Small intestine (tissue), 7 donors: ENCODE measurements at regions not wholly inside any gene's neighbourhood (a gene's known extent, or its start where the extent isn't known, plus 50 kb on each side); places are given as distances from the start of the nearest gene placed in this dataset.
A peak's percentile ranks its signal among the peaks of the same experiment; 100 is the strongest.

Experiments used
- DNase-seq, 2 donors: peaks; one replicate each; pipeline versions ENCODE4 v3.0.0 to v3.0.0-alpha.2; 2013
- FAIRE-seq: peaks from 2 replicates; lab custom pipeline; 2012; peaks lifted over from hg19 to GRCh38; lab: Jason Lieb, UNC
- H3K27ac ChIP-seq, 3 donors: one replicate each; pipeline ENCODE4 v1.5.1; 2013; ENCODE audit warnings: low read length in 2 of 3, mild to moderate bottlenecking in 2 of 3, control low read depth in 1 of 3, inconsistent platforms in 1 of 3, low read depth in 1 of 3, moderate library complexity in 1 of 3
- H3K27me3 ChIP-seq, 3 donors: one replicate each; pipeline ENCODE4 v1.6.1; 2013; ENCODE audit warnings: low read length in 3 of 3, inconsistent platforms in 1 of 3; ENCODE audit not compliant: control insufficient read depth in 3 of 3, insufficient read depth in 3 of 3
- H3K36me3 ChIP-seq, 3 donors: one replicate each; pipeline ENCODE4 v1.6.1; 2013; ENCODE audit warnings: low read length in 3 of 3, inconsistent platforms in 1 of 3, low read depth in 1 of 3, mild to moderate bottlenecking in 1 of 3, moderate library complexity in 1 of 3; ENCODE audit not compliant: control insufficient read depth in 3 of 3, insufficient read depth in 2 of 3
- H3K4me1 ChIP-seq, 3 donors: one replicate each; pipeline ENCODE4 v1.6.1; 2013; ENCODE audit warnings: low read length in 2 of 3, inconsistent platforms in 1 of 3, low read depth in 1 of 3, mild to moderate bottlenecking in 1 of 3, moderate library complexity in 1 of 3; ENCODE audit not compliant: control insufficient read depth in 3 of 3, insufficient read depth in 2 of 3
- H3K4me3 ChIP-seq, 3 donors: one replicate each; pipeline ENCODE4 v1.5.1; 2013; ENCODE audit warnings: low read length in 3 of 3, control low read depth in 1 of 3, inconsistent platforms in 1 of 3, low read depth in 1 of 3, mild to moderate bottlenecking in 1 of 3, moderate library complexity in 1 of 3
- H3K9me3 ChIP-seq, 2 donors: one replicate each; pipeline ENCODE4 v1.6.1; 2013; ENCODE audit warnings: low read depth in 1 of 2, low read length in 1 of 2; ENCODE audit not compliant: control insufficient read depth in 2 of 2, insufficient read depth in 1 of 2
- WGBS, 3 donors: extraction: QIAGEN DNeasy Blood & Tissue Kit; methylation state at CpG; one replicate each; pipeline ENCODE4 v1.1.7; 2013; 5-methylcytosine and 5-hydroxymethylcytosine counted together
- donor health status: healthy with polysubstance abuse.
- donor health status: control.
- donor health status: control.
- donor health status: Bipolar disorder and iron deficiency.
- donor health status: healthy.

- DNase-seq: no peak
- FAIRE-seq: no peak
- H3K27ac ChIP-seq: no peak overlapping the region
- H3K9me3 ChIP-seq: no peaks in the 10 kb centered on the region
- no peaks in the 10 kb centered on the region for H3K27me3 ChIP-seq
- WGBS, 3 donors: 93 to 100% (median 95%) methylated on average over 1 of the region's 1 CpG
- no peak overlapping the region for H3K4me3 ChIP-seq
- H3K36me3 ChIP-seq: no peaks in the 10 kb centered on the region
- peaks cover 0 to 3% (median 2%) of the 10 kb centered on the region in 3 donors for H3K4me1 ChIP-seq
Measured at GRCh38 chr5:96052374-96052773, 90.7 kb upstream of the ELL2 start.

GRCh38 chr5:96051401-96051830 is 89.8 kb upstream of the ELL2 start:
- H3K27ac ChIP-seq: no peak overlapping the region
- no peaks in the 10 kb centered on the region for H3K27me3 ChIP-seq
- WGBS, 3 donors: 62 to 80% (median 70%) methylated on average over 4 of the region's 4 CpGs
- H3K4me3 ChIP-seq: no peak overlapping the region
- no peak for FAIRE-seq
- peaks cover 0 to 3% (median 2%) of the 10 kb centered on the region in 3 donors for H3K4me1 ChIP-seq
- no peaks in the 10 kb centered on the region for H3K9me3 ChIP-seq
- H3K36me3 ChIP-seq: no peaks in the 10 kb centered on the region
- DNase-seq: no peak

GRCh38 chr5:96050273-96050880 is 88.7 kb upstream of the ELL2 start:
- Histone ChIP-seq H3K27ac (no peak overlapping the region), H3K4me3 (no peak overlapping the region), H3K36me3 (no peaks in the 10 kb centered on the region), H3K9me3 (no peaks in the 10 kb centered on the region), H3K4me1 (peaks cover 0 to 3% (median 2%) of the 10 kb centered on the region in 3 donors), H3K27me3 (no peaks in the 10 kb centered on the region)
- WGBS, 3 donors: 79 to 84% (median 82%) methylated on average over 7 of the region's 7 CpGs
- FAIRE-seq (no peak), DNase-seq (no peak)

- Histone ChIP-seq H3K27me3 (no peaks in the 10 kb centered on the region), H3K4me3 (no peak overlapping the region), H3K27ac (no peak overlapping the region), H3K9me3 (no peaks in the 10 kb centered on the region), H3K4me1 (peaks cover 0 to 3% (median 2%) of the 10 kb centered on the region in 3 donors), H3K36me3 (no peaks in the 10 kb centered on the region)
- FAIRE-seq (no peak), DNase-seq (peak in 1 of 2 donors; percentile 35)
- 43 to 45% (median 44%) methylated on average over 3 of the region's 3 CpGs for WGBS, 3 donors
Measured at GRCh38 chr5:96049398-96050272, 88.0 kb upstream of the ELL2 start.

DNA sequence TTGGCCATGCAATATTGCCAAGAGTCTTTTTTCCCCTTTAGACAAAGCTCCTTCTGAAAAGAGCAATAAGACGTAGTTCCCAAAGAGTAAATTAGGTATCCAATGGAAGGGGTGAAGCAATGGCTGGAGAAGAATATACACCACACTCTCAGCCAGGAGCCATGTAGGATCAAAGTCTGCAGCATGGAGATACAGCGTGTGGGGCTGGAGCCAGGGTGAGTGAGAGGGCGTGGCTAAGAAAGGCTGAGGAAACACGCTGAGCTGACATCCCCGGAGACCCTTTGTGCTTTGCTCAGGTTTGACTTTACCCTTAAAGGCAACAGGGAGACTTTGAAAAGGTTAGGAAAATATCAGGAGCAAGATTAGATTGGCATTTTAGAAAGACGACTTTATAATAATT is 87.1 kb upstream of the ELL2 start:
- H3K27ac ChIP-seq: peak overlapping the region in 1 of 3 donors; percentile 42
- peaks cover 0 to 3% (median 2%) of the 10 kb centered on the region in 3 donors for H3K4me1 ChIP-seq
- H3K36me3 ChIP-seq: no peaks in the 10 kb centered on the region
- no peaks in the 10 kb centered on the region for H3K27me3 ChIP-seq
- WGBS, 3 donors: 17 to 42% (median 27%) methylated on average over 6 of the region's 6 CpGs
- no peak for FAIRE-seq
- H3K9me3 ChIP-seq: no peaks in the 10 kb centered on the region
- H3K4me3 ChIP-seq: no peak overlapping the region
- peak; percentile 74 to 80 for DNase-seq

GRCh38 chr5:96045888-96046287 is 84.2 kb upstream of the ELL2 start:
- no peak overlapping the region for H3K27ac ChIP-seq
- peaks cover 0 to 3% (median 2%) of the 10 kb centered on the region in 3 donors for H3K4me1 ChIP-seq
- FAIRE-seq (no peak), DNase-seq (no peak)
- H3K27me3 ChIP-seq: no peaks in the 10 kb centered on the region
- H3K36me3 ChIP-seq: no peaks in the 10 kb centered on the region
- H3K4me3 ChIP-seq: no peak overlapping the region
- no peaks in the 10 kb centered on the region for H3K9me3 ChIP-seq
- whole genome bisulfite sequencing, 3 donors: 60 to 72% (median 64%) methylated on average over 5 of the region's 5 CpGs

- DNase-seq (no peak), FAIRE-seq (no peak)
- Histone ChIP-seq H3K36me3 (no peaks in the 10 kb centered on the region), H3K27me3 (no peaks in the 10 kb centered on the region), H3K4me3 (no peak overlapping the region), H3K27ac (no peak overlapping the region), H3K9me3 (no peaks in the 10 kb centered on the region), H3K4me1 (peaks cover 0 to 1% (median 0%) of the 10 kb centered on the region in 3 donors)
Measured at GRCh38 chr5:96043446-96043845, 81.8 kb upstream of the ELL2 start.

DNA sequence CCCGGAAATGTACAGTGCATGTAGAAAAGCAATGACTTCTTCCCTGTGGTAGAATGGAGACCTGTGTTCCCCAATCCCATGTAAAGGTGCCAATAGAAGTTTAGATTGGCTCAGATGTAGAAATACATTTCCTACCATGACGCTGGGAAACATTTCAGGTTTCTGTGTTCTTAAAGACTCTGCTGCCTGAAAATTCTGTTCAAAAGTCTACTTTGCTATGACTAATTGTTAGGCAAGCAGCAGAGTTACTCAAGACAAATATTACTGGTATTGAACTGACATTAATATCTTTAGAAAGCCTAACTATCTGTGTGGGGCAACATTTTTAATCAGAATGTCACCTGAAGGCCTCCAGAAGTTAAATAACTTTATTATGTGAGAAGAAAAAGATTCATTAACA is 75.5 kb upstream of the ELL2 start:
- no peak for FAIRE-seq
- H3K4me1 ChIP-seq: no peaks in the 10 kb centered on the region
- no peaks in the 10 kb centered on the region for H3K27me3 ChIP-seq
- DNase-seq: no peak
- H3K4me3 ChIP-seq: no peak overlapping the region
- H3K36me3 ChIP-seq: no peaks in the 10 kb centered on the region
- H3K27ac ChIP-seq: peak overlapping the region in 1 of 3 donors; percentile 11
- peaks cover 0 to 5% of the 10 kb centered on the region in 2 donors for H3K9me3 ChIP-seq
- WGBS, 3 donors: 77 to 90% (median 84%) methylated on average over 2 of the region's 2 CpGs
